Fibroblast of lung (primary cell): ENCODE measurements at regions not wholly inside any gene's neighbourhood (a gene's known extent, or its start where the extent isn't known, plus 50 kb on each side); places are given as distances from the start of the nearest gene placed in this dataset.

Source experiments
- EZH2 ChIP-seq: IDR thresholded peaks from 2 replicates; pipeline ENCODE4 v1.5.1; 2012; ENCODE audit warnings: low read length, control low read depth, mild to moderate bottlenecking; ENCODE audit errors: missing control alignments
- TF ChIP-seq, protein P1 (sequence below), 2 donors: IDR thresholded peaks in 1 of 2; conservative IDR thresholded peaks in 1 of 2; 1 replicate in 1 of 2; 2 replicates in 1 of 2; pipeline ENCODE4 v1.5.1; 2011 to 2012; ENCODE audit warnings: low read length in 2 of 2, control low read depth in 1 of 2, inconsistent platforms in 1 of 2, low read depth in 1 of 2, mild to moderate bottlenecking in 1 of 2

DNA sequence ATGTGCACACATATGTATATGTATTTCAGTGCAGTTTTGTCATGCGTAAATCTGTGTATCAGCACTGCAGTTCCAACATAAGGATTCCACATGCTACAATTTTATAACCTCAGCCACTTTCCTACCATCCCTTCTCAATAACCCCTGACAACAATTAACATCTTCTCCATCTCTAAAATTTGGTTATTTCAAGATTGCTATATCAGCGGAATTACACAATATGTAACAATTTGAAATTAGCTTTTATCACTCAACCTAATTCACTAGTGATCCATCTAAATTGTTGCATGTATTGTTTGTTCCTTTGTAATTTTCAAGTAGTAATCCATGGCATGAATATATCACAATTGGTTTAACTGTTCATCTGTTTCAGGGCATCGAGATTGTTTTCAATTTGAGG, 511.3 kb downstream of the HAO1 start:
- TF ChIP-seq, protein P1, sequence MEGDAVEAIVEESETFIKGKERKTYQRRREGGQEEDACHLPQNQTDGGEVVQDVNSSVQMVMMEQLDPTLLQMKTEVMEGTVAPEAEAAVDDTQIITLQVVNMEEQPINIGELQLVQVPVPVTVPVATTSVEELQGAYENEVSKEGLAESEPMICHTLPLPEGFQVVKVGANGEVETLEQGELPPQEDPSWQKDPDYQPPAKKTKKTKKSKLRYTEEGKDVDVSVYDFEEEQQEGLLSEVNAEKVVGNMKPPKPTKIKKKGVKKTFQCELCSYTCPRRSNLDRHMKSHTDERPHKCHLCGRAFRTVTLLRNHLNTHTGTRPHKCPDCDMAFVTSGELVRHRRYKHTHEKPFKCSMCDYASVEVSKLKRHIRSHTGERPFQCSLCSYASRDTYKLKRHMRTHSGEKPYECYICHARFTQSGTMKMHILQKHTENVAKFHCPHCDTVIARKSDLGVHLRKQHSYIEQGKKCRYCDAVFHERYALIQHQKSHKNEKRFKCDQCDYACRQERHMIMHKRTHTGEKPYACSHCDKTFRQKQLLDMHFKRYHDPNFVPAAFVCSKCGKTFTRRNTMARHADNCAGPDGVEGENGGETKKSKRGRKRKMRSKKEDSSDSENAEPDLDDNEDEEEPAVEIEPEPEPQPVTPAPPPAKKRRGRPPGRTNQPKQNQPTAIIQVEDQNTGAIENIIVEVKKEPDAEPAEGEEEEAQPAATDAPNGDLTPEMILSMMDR (conservative IDR thresholded peaks at IDR 0.05 in 1 of 2, IDR thresholded peaks at IDR 0.05 in 1 of 2; ENCODE audit: low read depth in 1 of 2, low read length in 2 of 2): no peak
- no peak for TF ChIP-seq EZH2
